ENCODE measurements at regions not wholly inside any gene's neighbourhood (a gene's known extent, or its start where the extent isn't known, plus 50 kb on each side); places are given as distances from the start of the nearest gene placed in this dataset.
"Not testable (repeated sequence)": the region's sequence is repeated elsewhere in the genome, so short reads cannot be mapped to it uniquely, and the experiment has no call there.

DNA sequence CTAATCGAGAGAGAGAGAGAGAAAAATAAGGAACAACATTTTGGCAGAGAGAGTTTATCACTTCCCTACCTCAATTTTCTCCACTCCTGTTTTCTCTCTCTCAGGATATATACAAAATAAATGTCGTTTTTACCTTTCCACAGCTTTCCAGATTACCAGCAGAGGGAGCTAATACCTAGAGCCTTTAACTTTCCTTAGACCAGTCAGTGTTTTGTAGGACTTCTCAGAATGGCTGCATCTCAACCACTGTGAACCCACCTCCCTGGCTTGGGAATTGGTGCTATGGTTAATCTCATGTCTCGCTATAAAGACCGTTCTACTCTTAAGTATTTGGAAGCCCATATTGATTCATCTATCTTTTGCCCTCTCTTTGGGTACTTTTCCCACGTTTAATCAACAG lies 61.8 kb downstream of the HSFY2 start:
- TF ChIP-seq, protein P1, sequence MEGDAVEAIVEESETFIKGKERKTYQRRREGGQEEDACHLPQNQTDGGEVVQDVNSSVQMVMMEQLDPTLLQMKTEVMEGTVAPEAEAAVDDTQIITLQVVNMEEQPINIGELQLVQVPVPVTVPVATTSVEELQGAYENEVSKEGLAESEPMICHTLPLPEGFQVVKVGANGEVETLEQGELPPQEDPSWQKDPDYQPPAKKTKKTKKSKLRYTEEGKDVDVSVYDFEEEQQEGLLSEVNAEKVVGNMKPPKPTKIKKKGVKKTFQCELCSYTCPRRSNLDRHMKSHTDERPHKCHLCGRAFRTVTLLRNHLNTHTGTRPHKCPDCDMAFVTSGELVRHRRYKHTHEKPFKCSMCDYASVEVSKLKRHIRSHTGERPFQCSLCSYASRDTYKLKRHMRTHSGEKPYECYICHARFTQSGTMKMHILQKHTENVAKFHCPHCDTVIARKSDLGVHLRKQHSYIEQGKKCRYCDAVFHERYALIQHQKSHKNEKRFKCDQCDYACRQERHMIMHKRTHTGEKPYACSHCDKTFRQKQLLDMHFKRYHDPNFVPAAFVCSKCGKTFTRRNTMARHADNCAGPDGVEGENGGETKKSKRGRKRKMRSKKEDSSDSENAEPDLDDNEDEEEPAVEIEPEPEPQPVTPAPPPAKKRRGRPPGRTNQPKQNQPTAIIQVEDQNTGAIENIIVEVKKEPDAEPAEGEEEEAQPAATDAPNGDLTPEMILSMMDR (IDR thresholded peaks at IDR 0.05) = not testable (repeated sequence)
- not testable (repeated sequence) for TF ChIP-seq POLR2A (IDR thresholded peaks at IDR 0.05)

Data from breast epithelium (tissue), 3 donors.